Activated naive CD4-positive, alpha-beta T cell (primary cell): ENCODE measurements at regions not wholly inside any gene's neighbourhood (a gene's known extent, or its start where the extent isn't known, plus 50 kb on each side); places are given as distances from the start of the nearest gene placed in this dataset.
"Not testable (repeated sequence)": the region's sequence is repeated elsewhere in the genome, so short reads cannot be mapped to it uniquely, and the experiment has no call there.

Experiments used
- DNase-seq, 4 experiments: peaks; one replicate each; lab custom pipeline; 2025; lab: John Stamatoyannopoulos, UW

GRCh38 chr3:21237638-21238037 lies 513.4 kb downstream of the ZNF385D start:
- DNase-seq = no peak

- DNase-seq = no peak
These were observed 515.5 kb downstream of the ZNF385D start for GRCh38 chr3:21235491-21235890.

- DNase-seq = no peak
These were observed 516.1 kb downstream of the ZNF385D start for GRCh38 chr3:21234933-21235332.

DNA sequence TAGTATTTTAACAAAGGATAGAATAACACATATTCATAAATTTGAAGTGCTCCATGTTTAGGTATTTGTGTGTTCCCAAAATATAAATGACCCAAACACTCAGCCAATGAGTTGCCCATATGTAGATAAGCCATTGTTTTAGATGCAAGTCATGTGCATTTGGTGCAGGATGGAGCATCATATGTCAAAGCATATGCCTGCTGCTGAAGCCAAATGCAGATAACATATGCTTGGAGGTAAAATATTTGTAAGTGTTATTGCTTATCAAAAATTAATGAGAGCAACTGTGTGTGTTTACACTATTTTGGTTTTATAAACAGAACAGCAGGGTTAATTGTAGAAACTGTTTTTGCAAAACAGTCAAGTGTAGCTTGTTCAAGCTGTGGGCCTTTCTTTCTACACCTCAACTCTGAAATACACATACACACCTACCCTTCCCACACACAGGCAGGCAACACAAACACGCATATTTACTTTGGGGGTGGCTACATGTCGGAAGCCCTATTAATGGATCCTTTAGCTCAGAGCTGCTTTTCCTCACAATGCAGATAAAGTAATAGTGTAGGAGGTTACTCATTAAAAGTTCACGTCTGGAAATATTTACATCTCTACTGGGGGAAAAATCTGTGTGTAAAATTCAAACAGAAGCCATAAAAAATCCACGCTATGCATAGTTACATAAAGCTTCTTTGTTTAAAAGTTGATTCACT lies 521.4 kb downstream of the ZNF385D start:
- DNase-seq = no peak

GRCh38 chr3:21226086-21226485 lies 524.9 kb downstream of the ZNF385D start:
- no peak for DNase-seq

- no peak for DNase-seq
These were observed 530.1 kb downstream of the ZNF385D start for GRCh38 chr3:21220944-21221343.

- DNase-seq = no peak
These were observed 534.4 kb downstream of the ZNF385D start for GRCh38 chr3:21216598-21216997.

DNA sequence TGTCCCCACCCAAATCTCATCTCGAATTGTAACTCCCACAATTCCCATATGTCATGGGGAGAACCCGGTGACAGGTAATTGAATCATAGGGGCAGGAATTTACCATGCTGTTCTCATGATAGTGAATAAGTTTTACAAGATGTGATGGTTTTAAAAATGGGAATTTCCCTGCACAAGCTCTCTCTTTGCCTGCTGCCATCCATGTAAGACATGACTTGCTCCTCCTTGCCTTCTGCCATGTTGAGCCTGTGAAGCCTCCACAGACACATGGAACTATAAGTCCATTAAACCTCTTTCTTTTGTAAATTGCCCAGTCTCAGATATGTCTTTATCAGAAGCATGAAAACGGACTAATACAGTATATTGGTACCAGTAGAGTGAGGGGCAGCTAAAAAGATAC lies 546.9 kb downstream of the ZNF385D start:
- DNase-seq = not testable (repeated sequence)

- DNase-seq = no peak
These were observed 555.8 kb downstream of the ZNF385D start for GRCh38 chr3:21195203-21195602.

GRCh38 chr3:21194036-21194435 lies 557.0 kb downstream of the ZNF385D start:
- not testable (repeated sequence) for DNase-seq

- no peak for DNase-seq
These were observed 562.6 kb downstream of the ZNF385D start for GRCh38 chr3:21188459-21188858.

GRCh38 chr3:21185816-21186314 lies 565.1 kb downstream of the ZNF385D start:
- no peak for DNase-seq

GRCh38 chr3:21174461-21174860 lies 576.5 kb downstream of the ZNF385D start:
- DNase-seq = no peak

GRCh38 chr3:21170964-21171363 lies 580.0 kb downstream of the ZNF385D start:
- no peak for DNase-seq

DNA sequence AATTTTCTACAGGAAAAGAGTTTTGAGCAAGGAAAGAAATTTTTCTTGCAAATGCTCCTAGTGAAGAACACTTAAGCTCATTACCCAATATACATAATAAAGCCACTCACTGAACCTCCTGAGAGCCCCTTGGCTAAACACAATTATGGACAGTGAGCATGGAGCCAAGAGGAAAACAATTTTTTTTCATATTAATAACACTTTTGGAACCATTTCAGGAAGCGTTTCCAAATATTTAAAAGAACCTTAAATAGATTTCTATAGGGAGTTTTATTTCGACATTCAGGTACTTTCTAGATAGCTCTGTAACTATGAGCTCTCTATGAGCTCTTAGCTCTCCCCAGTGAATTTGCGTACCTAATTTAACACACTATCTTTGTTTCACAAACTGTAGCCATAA lies 581.1 kb downstream of the ZNF385D start:
- DNase-seq = no peak

DNA sequence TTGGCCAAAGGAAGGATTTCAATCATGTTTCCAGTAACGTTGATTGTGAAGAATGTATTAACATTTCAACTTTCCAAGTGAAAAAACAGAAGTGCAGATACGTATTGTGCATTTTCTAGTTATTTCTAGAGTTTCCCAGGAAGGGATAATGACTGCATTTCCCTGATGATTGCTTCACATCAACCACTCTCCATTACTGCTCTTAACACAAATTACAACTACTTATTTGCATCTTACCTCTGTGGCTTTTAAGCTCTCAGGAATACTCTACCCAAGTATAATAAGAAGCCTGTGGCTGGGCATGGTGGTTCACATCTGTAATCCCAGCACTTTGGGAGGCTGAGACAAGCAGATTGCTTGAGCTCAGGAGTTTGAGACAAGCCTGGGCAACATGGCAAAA lies 582.5 kb downstream of the ZNF385D start:
- no peak for DNase-seq

DNA sequence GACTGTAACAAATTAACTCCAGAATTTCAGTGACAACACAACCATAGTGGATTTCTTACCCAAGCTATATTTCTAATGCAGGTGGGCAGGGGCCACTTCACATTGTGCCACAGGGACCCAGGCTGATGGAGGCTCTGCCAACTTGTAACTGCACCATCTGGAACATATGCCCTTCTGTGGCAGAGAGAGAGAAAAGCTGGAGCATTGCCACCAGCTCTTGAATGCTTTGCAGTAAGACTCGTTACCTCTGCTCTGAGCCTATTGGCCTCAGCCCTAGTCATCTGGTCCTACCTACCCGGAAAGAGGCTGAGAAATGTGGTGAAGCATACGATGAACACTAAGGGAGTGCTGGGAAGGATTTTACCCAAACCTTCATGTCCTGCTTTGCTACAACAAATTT lies 587.1 kb downstream of the ZNF385D start:
- DNase-seq = no peak

DNA sequence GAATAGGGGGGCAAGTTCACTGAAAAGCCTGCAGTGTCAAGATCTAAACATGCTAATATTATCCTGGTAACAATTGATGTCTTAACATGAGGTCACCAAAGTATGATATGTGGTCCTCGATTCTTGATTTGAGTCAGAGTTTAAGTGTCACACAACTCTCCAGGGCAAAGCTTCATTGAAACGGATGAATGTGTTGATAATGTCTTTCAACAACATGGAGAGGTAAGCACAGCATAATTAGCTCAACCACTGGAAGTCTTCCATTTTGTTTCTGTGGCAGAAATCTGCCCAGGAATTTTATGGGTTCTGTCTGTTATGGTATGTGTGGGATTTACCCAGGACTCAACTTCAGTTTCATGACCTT lies 591.5 kb downstream of the ZNF385D start:
- DNase-seq = no peak

DNA sequence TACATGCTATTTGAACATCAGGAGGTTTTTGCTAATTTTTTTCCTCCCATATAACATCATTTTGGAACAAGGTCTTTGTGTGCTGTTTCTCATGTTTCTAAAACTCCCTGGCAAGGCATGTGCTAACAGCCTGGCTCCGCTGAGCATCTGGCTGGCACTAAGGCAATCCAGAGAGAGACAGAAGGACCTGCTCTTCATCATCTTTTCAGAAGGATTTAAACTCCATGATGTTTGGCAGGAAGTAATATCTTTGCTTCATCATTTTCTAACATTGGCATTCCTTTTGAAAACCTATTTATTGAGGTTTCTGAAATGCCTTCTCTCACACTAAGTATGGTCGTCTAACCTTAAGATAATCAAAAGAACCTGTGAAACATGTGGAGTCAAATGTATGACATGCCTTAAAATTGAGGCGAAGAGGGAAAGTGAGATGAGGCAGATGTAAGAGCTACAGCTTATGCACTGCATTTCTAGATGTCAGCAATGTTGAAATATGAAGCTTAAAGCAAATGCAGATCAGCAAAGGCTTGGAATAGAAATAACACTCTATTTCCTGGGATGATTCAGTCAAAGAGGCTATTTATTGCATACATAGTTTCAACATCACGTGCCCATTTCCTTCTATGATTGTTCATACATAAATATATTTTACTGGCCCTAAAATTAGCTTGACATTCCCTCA lies 592.0 kb downstream of the ZNF385D start:
- no peak for DNase-seq

- DNase-seq = no peak
These were observed 596.1 kb downstream of the ZNF385D start for GRCh38 chr3:21154911-21155310.

GRCh38 chr3:21152555-21152954 lies 598.5 kb downstream of the ZNF385D start:
- no peak for DNase-seq

GRCh38 chr3:21142949-21143348 lies 608.1 kb downstream of the ZNF385D start:
- no peak for DNase-seq

DNA sequence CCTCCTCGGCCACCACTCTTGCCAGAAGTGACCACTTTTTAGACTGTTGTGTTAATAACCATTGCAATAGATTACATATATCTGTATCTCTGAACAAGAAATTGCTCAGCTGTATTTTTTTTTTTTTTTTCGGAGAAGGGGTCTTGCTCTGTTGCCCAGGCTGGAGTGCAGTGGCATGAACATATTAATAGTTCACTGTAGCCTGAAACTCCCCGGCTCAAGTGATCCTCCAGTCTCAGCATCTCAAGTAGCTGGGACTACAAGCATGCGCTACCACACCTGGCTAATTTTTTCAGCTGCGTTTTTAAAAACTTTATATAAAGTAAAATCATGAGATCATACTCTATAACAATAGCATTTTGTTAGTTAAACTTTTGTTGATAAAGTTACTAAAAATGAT lies 609.0 kb downstream of the ZNF385D start:
- DNase-seq = no peak

- DNase-seq = no peak
These were observed 610.2 kb downstream of the ZNF385D start for GRCh38 chr3:21140785-21141184.
